Upper lobe of left lung (tissue), 6 donors: ENCODE measurements at regions not wholly inside any gene's neighbourhood (a gene's known extent, or its start where the extent isn't known, plus 50 kb on each side); places are given as distances from the start of the nearest gene placed in this dataset.
"Not testable (repeated sequence)": the region's sequence is repeated elsewhere in the genome, so short reads cannot be mapped to it uniquely, and the experiment has no call there.

Experiments
- ATAC-seq, 2 donors: fragments of 200-7000 bp; cut with Tn5 transposase; one replicate each; pipeline ENCODE4 v1.9.1; 2022; ENCODE audit warnings: mild to moderate bottlenecking in 2 of 2, moderate library complexity in 2 of 2; ENCODE audit not compliant: low FRiP score in 2 of 2
- DNase-seq, 2 donors: peaks; one replicate each; pipeline ENCODE4 v3.0.0-alpha.2; 2019 to 2020
- H3K27ac ChIP-seq, 4 donors: fragments of 200-600 bp; sonication (generic); one replicate each; pipeline ENCODE4 v1.5.1; 2016 to 2019
- H3K27me3 ChIP-seq, 4 donors: fragments of 200-600 bp; sonication (generic); one replicate each; pipeline ENCODE4 v1.5.1; 2017 to 2019
- H3K36me3 ChIP-seq, 4 donors: fragments of 200-600 bp; sonication (generic); one replicate each; pipeline ENCODE4 v1.5.1; 2016 to 2019
- H3K4me1 ChIP-seq, 4 donors: fragments of 200-600 bp; sonication (generic); one replicate each; pipeline ENCODE4 v1.5.1; 2018 to 2019
- H3K4me3 ChIP-seq, 4 donors: fragments of 200-600 bp; sonication (generic); one replicate each; pipeline ENCODE4 v1.5.1; 2017 to 2019; ENCODE audit warnings: mild to moderate bottlenecking in 2 of 4, moderate library complexity in 1 of 4
- H3K9me3 ChIP-seq, 4 donors: fragments of 200-600 bp; sonication (generic); one replicate each; pipeline ENCODE4 v1.5.1; 2018 to 2019
- EP300 ChIP-seq, 4 donors: sonication (generic); formaldehyde crosslinking; IDR thresholded peaks; one replicate each; pipeline ENCODE4 v1.5.1; 2017; ENCODE audit warnings: antibody characterized with exemption in 4 of 4, control low read depth in 2 of 4
- POLR2A ChIP-seq, 4 donors: fragments of 450-650 bp; IDR thresholded peaks; one replicate each; pipeline ENCODE4 v1.5.1; 2016 to 2017; ENCODE audit warnings: antibody characterized with exemption in 4 of 4, mild to moderate bottlenecking in 2 of 4
- POLR2AphosphoS5 ChIP-seq, 2 donors: sonication (generic); formaldehyde crosslinking; IDR thresholded peaks; one replicate each; pipeline ENCODE4 v1.5.1; 2017; ENCODE audit warnings: antibody characterized with exemption in 2 of 2
- WGBS, 2 donors: methylation state at CpG; one replicate each; pipeline ENCODE4 v1.1.5; 2017 to 2018; 5-methylcytosine and 5-hydroxymethylcytosine counted together
- TF ChIP-seq, protein P1 (sequence below), 6 experiments: fragments of 450-650 bp in 4 of 6; fragments of 200-600 bp in 2 of 6; sonication (generic) in 2 of 6; IDR thresholded peaks; one replicate each; pipeline ENCODE4 v1.5.1; 2016 to 2019; ENCODE audit warnings: antibody characterized with exemption in 6 of 6
- donor health status: DM: no; HTN: no; CAD: no; lungs with moderate emphysema.
- donor health status: DM: no; HTN: yes; CAD: no; lungs with severe emphysema.

DNA sequence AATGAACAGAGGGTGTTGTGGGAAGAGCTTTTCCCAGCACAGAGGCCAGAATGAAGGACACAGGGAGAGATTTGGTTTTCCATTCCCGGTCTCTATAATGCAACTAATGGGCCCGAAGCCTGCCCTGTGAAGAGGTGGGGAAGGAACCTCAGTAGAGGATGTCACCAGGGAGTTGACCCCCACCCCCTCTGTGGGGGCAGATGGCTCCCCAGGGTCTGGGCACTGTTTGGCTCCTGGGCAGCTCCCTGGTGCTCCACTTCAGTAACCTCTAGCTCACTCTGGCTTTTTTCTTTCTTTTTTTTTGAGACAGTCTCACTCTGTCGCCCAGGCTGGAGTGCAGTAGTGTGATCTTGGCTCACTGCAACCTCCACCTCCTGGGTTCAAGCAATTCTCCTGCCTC lies 109.1 kb upstream of the DLG1 start:
- Histone ChIP-seq H3K36me3 (no peaks in the 10 kb centered on the region), H3K4me1 (peaks cover 0 to 6% (median 1%) of the 10 kb centered on the region in 4 donors), H3K9me3 (no peaks in the 10 kb centered on the region), H3K27me3 (no peaks in the 10 kb centered on the region), H3K4me3 (no peak overlapping the region), H3K27ac (no peak overlapping the region)
- TF ChIP-seq, protein P1, sequence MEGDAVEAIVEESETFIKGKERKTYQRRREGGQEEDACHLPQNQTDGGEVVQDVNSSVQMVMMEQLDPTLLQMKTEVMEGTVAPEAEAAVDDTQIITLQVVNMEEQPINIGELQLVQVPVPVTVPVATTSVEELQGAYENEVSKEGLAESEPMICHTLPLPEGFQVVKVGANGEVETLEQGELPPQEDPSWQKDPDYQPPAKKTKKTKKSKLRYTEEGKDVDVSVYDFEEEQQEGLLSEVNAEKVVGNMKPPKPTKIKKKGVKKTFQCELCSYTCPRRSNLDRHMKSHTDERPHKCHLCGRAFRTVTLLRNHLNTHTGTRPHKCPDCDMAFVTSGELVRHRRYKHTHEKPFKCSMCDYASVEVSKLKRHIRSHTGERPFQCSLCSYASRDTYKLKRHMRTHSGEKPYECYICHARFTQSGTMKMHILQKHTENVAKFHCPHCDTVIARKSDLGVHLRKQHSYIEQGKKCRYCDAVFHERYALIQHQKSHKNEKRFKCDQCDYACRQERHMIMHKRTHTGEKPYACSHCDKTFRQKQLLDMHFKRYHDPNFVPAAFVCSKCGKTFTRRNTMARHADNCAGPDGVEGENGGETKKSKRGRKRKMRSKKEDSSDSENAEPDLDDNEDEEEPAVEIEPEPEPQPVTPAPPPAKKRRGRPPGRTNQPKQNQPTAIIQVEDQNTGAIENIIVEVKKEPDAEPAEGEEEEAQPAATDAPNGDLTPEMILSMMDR (IDR thresholded peaks at IDR 0.05): no peak
- TF ChIP-seq POLR2AphosphoS5 (IDR thresholded peaks at IDR 0.05): no peak
- TF ChIP-seq EP300 (IDR thresholded peaks at IDR 0.05): no peak
- TF ChIP-seq POLR2A (IDR thresholded peaks at IDR 0.05): no peak
- ATAC-seq (peak in 1 of 2 donors; percentile 59), DNase-seq (no peak)
- WGBS, 2 donors: 80 to 84% methylated on average over 2 to 3 of the region's 3 CpGs

- DNase-seq (peak in 1 of 2 donors; percentile 16), ATAC-seq (no peak)
- Histone ChIP-seq H3K4me1 (peaks cover 0 to 6% (median 1%) of the 10 kb centered on the region in 4 donors), H3K4me3 (no peak overlapping the region), H3K9me3 (no peaks in the 10 kb centered on the region), H3K36me3 (no peaks in the 10 kb centered on the region), H3K27ac (no peak overlapping the region), H3K27me3 (no peaks in the 10 kb centered on the region)
- no peak for TF ChIP-seq EP300 (IDR thresholded peaks at IDR 0.05)
- TF ChIP-seq, protein P1 (IDR thresholded peaks at IDR 0.05): no peak
- TF ChIP-seq POLR2A (IDR thresholded peaks at IDR 0.05): no peak
- no peak for TF ChIP-seq POLR2AphosphoS5 (IDR thresholded peaks at IDR 0.05)
- WGBS, 2 donors: 78 to 95% methylated on average over 11 to 15 of the region's 15 CpGs
Measured at GRCh38 chr3:197407053-197407452, 108.6 kb upstream of the DLG1 start.

DNA sequence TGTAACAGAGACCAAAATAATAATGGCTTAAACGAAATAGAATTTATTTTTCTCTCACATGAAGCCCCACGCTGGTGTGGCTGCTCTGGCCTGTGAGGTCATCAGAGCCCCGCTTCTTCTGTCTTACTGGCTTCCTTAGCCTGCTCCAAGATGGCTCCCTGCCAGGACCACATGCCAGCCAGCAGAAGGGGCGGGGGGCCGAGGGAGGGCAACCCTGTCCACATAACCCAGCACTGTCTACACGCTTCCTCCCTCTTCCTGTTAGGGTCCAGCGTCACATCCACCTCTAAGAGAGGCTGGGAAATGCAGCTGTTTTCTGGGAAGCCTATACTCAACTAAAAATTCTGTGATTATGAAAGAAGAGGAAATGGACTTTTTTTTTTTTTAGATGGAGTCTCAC lies 107.9 kb upstream of the DLG1 start:
- TF ChIP-seq POLR2AphosphoS5 (IDR thresholded peaks at IDR 0.05): peak in 1 of 2 donors; percentile 24
- no peak for TF ChIP-seq POLR2A (IDR thresholded peaks at IDR 0.05)
- TF ChIP-seq EP300 (IDR thresholded peaks at IDR 0.05): no peak
- TF ChIP-seq, protein P1 (IDR thresholded peaks at IDR 0.05): no peak
- Histone ChIP-seq H3K27ac (no peak overlapping the region), H3K9me3 (no peaks in the 10 kb centered on the region), H3K36me3 (no peaks in the 10 kb centered on the region), H3K4me3 (no peak overlapping the region), H3K27me3 (no peaks in the 10 kb centered on the region), H3K4me1 (peaks cover 0 to 6% (median 1%) of the 10 kb centered on the region in 4 donors)
- peak; percentile 50 to 66 for ATAC-seq
- WGBS, 2 donors: 14 to 23% methylated on average over 7 of the region's 7 CpGs
- peak in 1 of 2 donors; percentile 82 for DNase-seq

- no peaks in the 10 kb centered on the region for H3K27me3 ChIP-seq
- no peak overlapping the region for H3K27ac ChIP-seq
- WGBS, 2 donors: 87 to 94% methylated on average over 7 of the region's 7 CpGs
- H3K4me3 ChIP-seq: no peak overlapping the region
- no peaks in the 10 kb centered on the region for H3K9me3 ChIP-seq
- H3K4me1 ChIP-seq: peaks cover 0 to 6% (median 1%) of the 10 kb centered on the region in 4 donors
- no peaks in the 10 kb centered on the region for H3K36me3 ChIP-seq
- TF ChIP-seq EP300 (IDR thresholded peaks at IDR 0.05): no peak
- no peak for TF ChIP-seq POLR2A (IDR thresholded peaks at IDR 0.05)
- no peak for TF ChIP-seq POLR2AphosphoS5 (IDR thresholded peaks at IDR 0.05)
- TF ChIP-seq, protein P1 (IDR thresholded peaks at IDR 0.05): no peak
- ATAC-seq (no peak), DNase-seq (no peak)
Measured at GRCh38 chr3:197404754-197405153, 106.3 kb upstream of the DLG1 start.

- Histone ChIP-seq H3K27me3 (no peaks in the 10 kb centered on the region), H3K27ac (no peak overlapping the region), H3K4me1 (peaks cover 0 to 6% (median 1%) of the 10 kb centered on the region in 4 donors), H3K36me3 (no peaks in the 10 kb centered on the region), H3K4me3 (no peak overlapping the region), H3K9me3 (no peaks in the 10 kb centered on the region)
- DNase-seq (no peak), ATAC-seq (no peak)
- TF ChIP-seq EP300 (IDR thresholded peaks at IDR 0.05): no peak
- TF ChIP-seq POLR2A (IDR thresholded peaks at IDR 0.05): no peak
- TF ChIP-seq, protein P1 (IDR thresholded peaks at IDR 0.05): no peak
- TF ChIP-seq POLR2AphosphoS5 (IDR thresholded peaks at IDR 0.05): no peak
- WGBS, 2 donors: 88 to 91% methylated on average over 12 of the region's 12 CpGs
Measured at GRCh38 chr3:197404030-197404429, 105.6 kb upstream of the DLG1 start.

DNA sequence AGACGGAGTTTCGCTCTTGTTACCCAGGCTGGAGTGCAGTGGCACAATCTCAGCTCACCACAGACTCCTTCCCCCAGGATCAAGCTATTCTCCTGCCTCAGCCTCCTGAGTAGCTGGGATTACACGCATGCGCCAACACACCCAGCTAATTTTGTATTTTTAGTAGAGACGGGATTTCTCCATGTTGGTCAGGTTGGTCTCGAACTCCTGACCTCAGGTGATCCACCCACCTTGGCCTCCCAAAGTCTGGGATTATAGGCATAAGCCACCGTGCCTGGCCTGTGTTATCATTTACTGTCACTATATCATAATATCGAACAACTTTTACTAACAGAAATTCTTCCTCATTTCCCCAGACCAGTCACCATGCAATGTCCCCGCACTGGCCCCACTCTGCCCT lies 104.0 kb upstream of the DLG1 start:
- WGBS, 2 donors: 92 to 93% methylated on average over 9 of the region's 9 CpGs
- not testable (repeated sequence) for H3K27ac ChIP-seq, H3K36me3 ChIP-seq, H3K27me3 ChIP-seq, ATAC-seq, DNase-seq, H3K4me1 ChIP-seq, H3K4me3 ChIP-seq, H3K9me3 ChIP-seq
